Thoracic aorta (tissue), 2 donors: ENCODE measurements at regions not wholly inside any gene's neighbourhood (a gene's known extent, or its start where the extent isn't known, plus 50 kb on each side); places are given as distances from the start of the nearest gene placed in this dataset.

Source experiments
- ATAC-seq: fragments of 150-250 bp; one replicate; pipeline ENCODE4 v1.8.0; 2017; ENCODE audit warnings: low read depth; ENCODE audit not compliant: insufficient number of reproducible peaks, low FRiP score
- DNase-seq: peaks from one replicate; pipeline ENCODE4 v3.0.0-alpha.2; 2020; ENCODE audit warnings: low spot score
- H3K27ac ChIP-seq, 2 donors: fragments of 200-600 bp; sonication (generic); 1 replicate in 1 of 2; 2 replicates in 1 of 2; pipeline ENCODE4 v1.5.1; 2016; ENCODE audit warnings: mild to moderate bottlenecking in 2 of 2, moderate library complexity in 2 of 2
- H3K27me3 ChIP-seq: fragments of 200-600 bp; sonication (generic); replicated peaks from 2 replicates; pipeline ENCODE4 v1.6.0; 2016; ENCODE audit warnings: mild to moderate bottlenecking; ENCODE audit not compliant: insufficient read depth
- H3K36me3 ChIP-seq: fragments of 200-600 bp; sonication (generic); one replicate; pipeline ENCODE4 v1.5.1; 2016
- H3K4me1 ChIP-seq, 2 donors: fragments of 200-600 bp; sonication (generic); 1 replicate in 1 of 2; 2 replicates in 1 of 2; pipeline versions ENCODE4 v1.5.1 to v1.6.0; 2016; ENCODE audit warnings: low read depth in 2 of 2, mild to moderate bottlenecking in 1 of 2; ENCODE audit not compliant: control insufficient read depth in 1 of 2
- H3K4me3 ChIP-seq: fragments of 200-600 bp; sonication (generic); 2 replicates; pipeline ENCODE4 v1.5.1; 2016; ENCODE audit warnings: mild to moderate bottlenecking
- H3K9me3 ChIP-seq: fragments of 200-600 bp; sonication (generic); 2 replicates; pipeline ENCODE4 v1.5.1; 2016
- CTCF ChIP-seq: fragments of 200-600 bp; sonication (generic); IDR thresholded peaks from one replicate; pipeline ENCODE4 v1.5.1; 2019; ENCODE audit warnings: antibody characterized with exemption

DNA sequence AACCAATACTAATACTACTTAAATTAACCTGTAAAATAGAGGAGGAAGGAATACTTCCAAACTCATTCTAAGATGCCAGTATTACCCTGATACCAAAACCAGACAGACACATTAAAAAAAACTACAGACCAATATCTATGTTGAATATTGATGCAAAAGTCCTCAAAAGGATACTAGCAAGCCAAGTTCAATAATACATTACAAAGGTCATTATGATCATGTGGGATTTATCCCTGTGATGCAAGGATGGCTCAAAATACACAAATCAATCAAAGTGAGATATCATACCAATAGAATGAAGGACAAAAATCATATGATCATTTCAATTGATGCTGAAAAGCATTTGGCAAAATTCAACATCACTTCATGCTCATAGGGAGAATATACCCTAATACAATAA lies 97.2 kb upstream of the ATXN7L3B start:
- H3K4me1 ChIP-seq = no peaks in the 10 kb centered on the region
- no peak overlapping the region for H3K27ac ChIP-seq
- H3K9me3 ChIP-seq = no peaks in the 10 kb centered on the region
- TF ChIP-seq CTCF = no peak
- no peaks in the 10 kb centered on the region for H3K36me3 ChIP-seq
- no peak overlapping the region for H3K4me3 ChIP-seq
- DNase-seq (no peak), ATAC-seq (no peak)
- no peaks in the 10 kb centered on the region for H3K27me3 ChIP-seq

- H3K27me3 ChIP-seq = no peaks in the 10 kb centered on the region
- no peak for ATAC-seq
- H3K36me3 ChIP-seq = no peaks in the 10 kb centered on the region
- no peaks in the 10 kb centered on the region for H3K4me1 ChIP-seq
- no peaks in the 10 kb centered on the region for H3K9me3 ChIP-seq
- no peak for TF ChIP-seq CTCF
- no peak overlapping the region for H3K27ac ChIP-seq
- no peak overlapping the region for H3K4me3 ChIP-seq
- DNase-seq = no peak
These were observed 95.8 kb upstream of the ATXN7L3B start for GRCh38 chr12:74441872-74442271.

DNA sequence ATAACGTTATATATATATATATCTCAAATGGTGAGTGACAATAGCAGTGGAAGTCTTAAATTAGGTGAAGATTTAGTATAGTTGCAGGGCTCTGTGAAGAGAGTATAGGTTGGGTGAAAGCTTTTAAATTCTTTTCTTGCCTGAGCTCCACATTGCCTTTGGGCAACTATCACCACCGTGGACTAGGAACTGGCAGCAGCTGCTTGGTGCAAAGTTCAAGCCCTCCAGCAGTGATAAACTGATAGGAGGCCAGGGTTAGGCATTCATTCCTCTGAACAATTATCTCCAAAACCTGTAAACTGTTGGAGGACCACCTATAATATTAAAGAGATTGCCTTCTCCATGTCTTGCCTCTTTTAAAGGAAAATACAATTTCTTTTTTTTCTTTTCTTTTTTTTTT lies 91.2 kb upstream of the ATXN7L3B start:
- ATAC-seq (no peak), DNase-seq (no peak)
- Histone ChIP-seq H3K36me3 (no peaks in the 10 kb centered on the region), H3K9me3 (no peaks in the 10 kb centered on the region), H3K27me3 (no peaks in the 10 kb centered on the region), H3K4me1 (no peaks in the 10 kb centered on the region), H3K4me3 (no peak overlapping the region), H3K27ac (no peak overlapping the region)
- no peak for TF ChIP-seq CTCF

DNA sequence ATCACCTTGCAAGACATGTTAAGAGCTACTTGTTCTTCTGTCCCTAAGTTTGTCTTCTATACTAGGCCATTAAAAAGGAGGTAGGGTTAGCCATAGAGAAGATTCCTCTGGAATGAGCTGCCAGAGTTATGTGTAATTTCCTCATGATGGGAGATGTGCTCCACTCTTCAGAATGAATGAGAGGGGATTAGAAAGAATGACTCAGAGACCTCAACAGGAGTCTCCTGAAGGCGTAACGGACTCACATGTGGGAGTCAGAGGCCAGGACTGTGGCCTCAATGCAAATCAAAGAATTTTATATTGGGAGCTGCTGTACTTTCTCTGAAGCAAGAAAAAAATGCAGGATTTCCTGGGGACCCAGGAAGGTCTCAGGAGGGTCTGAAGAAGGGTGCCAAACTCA lies 87.8 kb upstream of the ATXN7L3B start:
- no peak for TF ChIP-seq CTCF
- DNase-seq = no peak
- Histone ChIP-seq H3K4me3 (no peak overlapping the region), H3K9me3 (no peaks in the 10 kb centered on the region), H3K27me3 (no peaks in the 10 kb centered on the region), H3K4me1 (no peaks in the 10 kb centered on the region), H3K36me3 (no peaks in the 10 kb centered on the region), H3K27ac (no peak overlapping the region)
- no peak for ATAC-seq

- Histone ChIP-seq H3K36me3 (no peaks in the 10 kb centered on the region), H3K27ac (no peak overlapping the region), H3K9me3 (no peaks in the 10 kb centered on the region), H3K4me3 (no peak overlapping the region), H3K4me1 (no peaks in the 10 kb centered on the region), H3K27me3 (no peaks in the 10 kb centered on the region)
- ATAC-seq = no peak
- TF ChIP-seq CTCF = no peak
- no peak for DNase-seq
These were observed 83.5 kb upstream of the ATXN7L3B start for GRCh38 chr12:74454109-74454508.
